ENCODE measurements at regions not wholly inside any gene's neighbourhood (a gene's known extent, or its start where the extent isn't known, plus 50 kb on each side); places are given as distances from the start of the nearest gene placed in this dataset.
"Not testable (repeated sequence)": the region's sequence is repeated elsewhere in the genome, so short reads cannot be mapped to it uniquely, and the experiment has no call there.

DNA sequence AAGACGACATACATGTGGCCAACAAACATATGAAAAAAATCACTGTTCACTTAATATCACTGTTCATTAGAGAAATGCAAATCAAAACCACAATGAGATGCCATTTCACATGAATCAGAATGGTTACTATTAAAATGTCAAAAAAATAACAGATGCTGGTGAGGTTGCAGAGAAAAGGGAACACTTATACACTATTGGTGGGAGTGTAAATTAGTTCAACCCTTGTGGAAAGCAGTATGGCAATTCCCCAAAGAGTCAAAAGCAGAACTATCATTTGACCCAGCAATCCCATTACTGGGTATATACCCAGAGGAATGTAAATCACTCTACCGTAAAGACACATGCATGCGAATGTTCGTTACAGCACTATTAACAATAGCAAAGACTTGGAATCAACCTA is 152.0 kb downstream of the TENT5A start:
- TF ChIP-seq, protein P1, sequence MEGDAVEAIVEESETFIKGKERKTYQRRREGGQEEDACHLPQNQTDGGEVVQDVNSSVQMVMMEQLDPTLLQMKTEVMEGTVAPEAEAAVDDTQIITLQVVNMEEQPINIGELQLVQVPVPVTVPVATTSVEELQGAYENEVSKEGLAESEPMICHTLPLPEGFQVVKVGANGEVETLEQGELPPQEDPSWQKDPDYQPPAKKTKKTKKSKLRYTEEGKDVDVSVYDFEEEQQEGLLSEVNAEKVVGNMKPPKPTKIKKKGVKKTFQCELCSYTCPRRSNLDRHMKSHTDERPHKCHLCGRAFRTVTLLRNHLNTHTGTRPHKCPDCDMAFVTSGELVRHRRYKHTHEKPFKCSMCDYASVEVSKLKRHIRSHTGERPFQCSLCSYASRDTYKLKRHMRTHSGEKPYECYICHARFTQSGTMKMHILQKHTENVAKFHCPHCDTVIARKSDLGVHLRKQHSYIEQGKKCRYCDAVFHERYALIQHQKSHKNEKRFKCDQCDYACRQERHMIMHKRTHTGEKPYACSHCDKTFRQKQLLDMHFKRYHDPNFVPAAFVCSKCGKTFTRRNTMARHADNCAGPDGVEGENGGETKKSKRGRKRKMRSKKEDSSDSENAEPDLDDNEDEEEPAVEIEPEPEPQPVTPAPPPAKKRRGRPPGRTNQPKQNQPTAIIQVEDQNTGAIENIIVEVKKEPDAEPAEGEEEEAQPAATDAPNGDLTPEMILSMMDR (IDR thresholded peaks at IDR 0.05): not testable (repeated sequence)
- TF ChIP-seq SIN3A (IDR thresholded peaks at IDR 0.05; ENCODE audit: borderline replicate concordance, insufficient read depth, low read depth, low read length): not testable (repeated sequence)
